Body of pancreas (tissue), 4 donors: ENCODE measurements at regions not wholly inside any gene's neighbourhood (a gene's known extent, or its start where the extent isn't known, plus 50 kb on each side); places are given as distances from the start of the nearest gene placed in this dataset.
"Not testable (repeated sequence)": the region's sequence is repeated elsewhere in the genome, so short reads cannot be mapped to it uniquely, and the experiment has no call there.

Experiments
- CTCF ChIP-seq, 7 experiments: fragments of 450-650 bp in 4 of 7; fragments of 200-600 bp in 3 of 7; sonication (generic) in 3 of 7; IDR thresholded peaks; one replicate each; pipeline ENCODE4 v1.5.1; 2016 to 2019; ENCODE audit warnings: antibody characterized with exemption in 7 of 7
- POLR2A ChIP-seq, 3 donors: fragments of 450-650 bp; IDR thresholded peaks; one replicate each; pipeline ENCODE4 v1.6.1; 2016; ENCODE audit warnings: antibody characterized with exemption in 3 of 3, mild to moderate bottlenecking in 2 of 3

GRCh38 chr2:189351933-189352332 lies 89.3 kb upstream of the WDR75 start:
- TF ChIP-seq CTCF, POLR2A (IDR thresholded peaks at IDR 0.05): not testable (repeated sequence)
